ENCODE measurements at regions not wholly inside any gene's neighbourhood (a gene's known extent, or its start where the extent isn't known, plus 50 kb on each side); places are given as distances from the start of the nearest gene placed in this dataset.
"Not testable (repeated sequence)": the region's sequence is repeated elsewhere in the genome, so short reads cannot be mapped to it uniquely, and the experiment has no call there.

GRCh38 chr6:134636186-134636799 lies 313.6 kb downstream of the ALDH8A1 start:
- H3K36me3 ChIP-seq (ENCODE audit: control insufficient read depth, low read length), result no peaks in the 10 kb centered on the region
- peaks cover 12% of the 10 kb centered on the region for H3K4me1 ChIP-seq (ENCODE audit: control insufficient read depth, low read length)
- H3K79me2 ChIP-seq (ENCODE audit: control insufficient read depth, low read length), result no peaks in the 10 kb centered on the region
- H4K20me1 ChIP-seq (ENCODE audit: control insufficient read depth, insufficient read depth, low read depth, low read length), result no peaks in the 10 kb centered on the region
- no peaks in the 10 kb centered on the region for H3F3A ChIP-seq (ENCODE audit: control insufficient read depth, insufficient read depth)
- H3K4me2 ChIP-seq (ENCODE audit: low read length), result no peak overlapping the region
- no peak overlapping the region for H3K27ac ChIP-seq (ENCODE audit: low read depth, low read length)
- H3K9me3 ChIP-seq (ENCODE audit: control insufficient read depth, insufficient read depth, low read length), result no peaks in the 10 kb centered on the region
- TF ChIP-seq EZH2phosphoT487 (IDR thresholded peaks at IDR 0.05; ENCODE audit: borderline replicate concordance, low read length), result no peak
- TF ChIP-seq CTCF (IDR thresholded peaks at IDR 0.05; ENCODE audit: low read depth, low read length, poor library complexity, severe bottlenecking), result no peak
- no peak overlapping the region for H3K4me3 ChIP-seq (ENCODE audit: low read length)
- peaks cover 6% of the 10 kb centered on the region for H3K27me3 ChIP-seq (ENCODE audit: control insufficient read depth, low read length)
- no peaks in the 10 kb centered on the region for H3K9me2 ChIP-seq (replicated peaks; ENCODE audit: control insufficient read depth, low read length)

GRCh38 chr6:134634966-134635365 lies 314.9 kb downstream of the ALDH8A1 start:
- H3K79me2 ChIP-seq (ENCODE audit: control insufficient read depth, low read length), result no peaks in the 10 kb centered on the region
- no peaks in the 10 kb centered on the region for H3K9me2 ChIP-seq (replicated peaks; ENCODE audit: control insufficient read depth, low read length)
- H3K4me2 ChIP-seq (ENCODE audit: low read length), result no peak overlapping the region
- peaks cover 24% of the 10 kb centered on the region for H3K4me1 ChIP-seq (ENCODE audit: control insufficient read depth, low read length)
- TF ChIP-seq EZH2phosphoT487 (IDR thresholded peaks at IDR 0.05; ENCODE audit: borderline replicate concordance, low read length), result no peak
- TF ChIP-seq CTCF (IDR thresholded peaks at IDR 0.05; ENCODE audit: low read depth, low read length, poor library complexity, severe bottlenecking), result no peak
- no peaks in the 10 kb centered on the region for H3K9me3 ChIP-seq (ENCODE audit: control insufficient read depth, insufficient read depth, low read length)
- H4K20me1 ChIP-seq (ENCODE audit: control insufficient read depth, insufficient read depth, low read depth, low read length), result no peaks in the 10 kb centered on the region
- no peaks in the 10 kb centered on the region for H3F3A ChIP-seq (ENCODE audit: control insufficient read depth, insufficient read depth)
- H3K27ac ChIP-seq (ENCODE audit: low read depth, low read length), result no peak overlapping the region
- H3K27me3 ChIP-seq (ENCODE audit: control insufficient read depth, low read length), result peaks cover 6% of the 10 kb centered on the region
- H3K4me3 ChIP-seq (ENCODE audit: low read length), result no peak overlapping the region
- no peaks in the 10 kb centered on the region for H3K36me3 ChIP-seq (ENCODE audit: control insufficient read depth, low read length)

- no peak overlapping the region for H3K4me3 ChIP-seq (ENCODE audit: low read length)
- no peak overlapping the region for H3K4me2 ChIP-seq (ENCODE audit: low read length)
- no peaks in the 10 kb centered on the region for H3K36me3 ChIP-seq (ENCODE audit: control insufficient read depth, low read length)
- H3K9me2 ChIP-seq (replicated peaks; ENCODE audit: control insufficient read depth, low read length), result no peaks in the 10 kb centered on the region
- H3K79me2 ChIP-seq (ENCODE audit: control insufficient read depth, low read length), result no peaks in the 10 kb centered on the region
- no peak overlapping the region for H3K27ac ChIP-seq (ENCODE audit: low read depth, low read length)
- peaks cover 6% of the 10 kb centered on the region for H3K27me3 ChIP-seq (ENCODE audit: control insufficient read depth, low read length)
- TF ChIP-seq EZH2phosphoT487 (IDR thresholded peaks at IDR 0.05; ENCODE audit: borderline replicate concordance, low read length) (no peak), CTCF (IDR thresholded peaks at IDR 0.05; ENCODE audit: low read depth, low read length, poor library complexity, severe bottlenecking) (no peak)
- H4K20me1 ChIP-seq (ENCODE audit: control insufficient read depth, insufficient read depth, low read depth, low read length), result no peaks in the 10 kb centered on the region
- H3K9me3 ChIP-seq (ENCODE audit: control insufficient read depth, insufficient read depth, low read length), result no peaks in the 10 kb centered on the region
- no peaks in the 10 kb centered on the region for H3F3A ChIP-seq (ENCODE audit: control insufficient read depth, insufficient read depth)
- H3K4me1 ChIP-seq (ENCODE audit: control insufficient read depth, low read length), result peaks cover 24% of the 10 kb centered on the region
Observed at GRCh38 chr6:134634466-134634865, 315.4 kb downstream of the ALDH8A1 start.

GRCh38 chr6:134632982-134633940 lies 315.3 kb upstream of the SGK1 start:
- H3K27ac ChIP-seq (ENCODE audit: low read depth, low read length); H3K27me3 ChIP-seq (ENCODE audit: control insufficient read depth, low read length); H3K4me3 ChIP-seq (ENCODE audit: low read length); H3F3A ChIP-seq (ENCODE audit: control insufficient read depth, insufficient read depth); H3K79me2 ChIP-seq (ENCODE audit: control insufficient read depth, low read length); H4K20me1 ChIP-seq (ENCODE audit: control insufficient read depth, insufficient read depth, low read depth, low read length); H3K9me3 ChIP-seq (ENCODE audit: control insufficient read depth, insufficient read depth, low read length); H3K9me2 ChIP-seq (replicated peaks; ENCODE audit: control insufficient read depth, low read length); H3K36me3 ChIP-seq (ENCODE audit: control insufficient read depth, low read length); H3K4me2 ChIP-seq (ENCODE audit: low read length): not testable (repeated sequence)
- peaks cover 24% of the 10 kb centered on the region for H3K4me1 ChIP-seq (ENCODE audit: control insufficient read depth, low read length)

Data from DOHH2 (cell line).